HCT116 (cell line): ENCODE measurements at regions not wholly inside any gene's neighbourhood (a gene's known extent, or its start where the extent isn't known, plus 50 kb on each side); places are given as distances from the start of the nearest gene placed in this dataset.

Experiments used
- ATAC-seq: fragments of 200-7000 bp; cut with Tn5 transposase; 2 replicates; pipeline ENCODE4 v1.9.1; 2020; ENCODE audit warnings: mild to moderate bottlenecking, moderate library complexity
- BruUV-seq: library from RNA; stranded (reverse); fragments of 400-500 nt; replicated peaks from 2 replicates; lab custom pipeline; 2021; lab: Mats Ljungman, UMichigan
- CTCF ChIA-PET: fragments of 300-600 bp; sonication (Branson Sonifier 250); formaldehyde crosslinking; loops from one replicate; lab custom pipeline; 2021; ENCODE audit warnings: antibody characterized with exemption; lab: Charles Lee
- POLR2A ChIA-PET: fragments of 300-600, 350-600 bp; sonication (Branson Sonifier 250); formaldehyde crosslinking; loops from one replicate; lab custom pipeline; 2021; ENCODE audit warnings: antibody characterized with exemption; lab: Charles Lee
- RAD21 ChIA-PET, 2 experiments: fragments of 300-600 bp; sonication (Branson Sonifier 250); formaldehyde crosslinking; loops; one replicate each; lab custom pipeline; 2023; ENCODE audit warnings: low total read pairs in 2 of 2; ENCODE audit not compliant: uncharacterized antibody in 2 of 2, unreplicated experiment in 2 of 2, low non-redundant PET in 1 of 2; lab: Charles Lee
- DNase-seq: peaks from one replicate; pipeline ENCODE4 v3.0.0-alpha.2; 2010; ENCODE audit warnings: low read depth, low spot score
- H2AFZ ChIP-seq: fragments of 200-600 bp; shearing (Covaris generic), sonication (generic); 2 replicates; pipeline ENCODE4 v1.6.1; 2017; ENCODE audit warnings: low read depth, mixed run types, mixed read lengths, antibody characterized with exemption, low read length; ENCODE audit not compliant: poor library complexity, severe bottlenecking
- H3K27ac ChIP-seq: 2 replicates; pipeline ENCODE4 v1.5.1; 2012; ENCODE audit warnings: low read depth, low read length
- H3K27me3 ChIP-seq: fragments of 200-600 bp; sonication (generic); 2 replicates; pipeline ENCODE4 v1.6.1; 2016; ENCODE audit warnings: mixed run types, low read length, mixed read lengths; ENCODE audit not compliant: insufficient read depth
- H3K36me3 ChIP-seq, 2 experiments: fragments of 200-500 bp in 1 of 2; fragments of 200-600 bp in 1 of 2; sonication (Bioruptor generic) in 1 of 2; sonication (generic) in 1 of 2; 2 replicates each; pipeline versions ENCODE4 v1.5.1 to v1.6.1; 2014 to 2016; ENCODE audit warnings: low read length in 2 of 2, inconsistent platforms in 1 of 2, mixed read lengths in 1 of 2, mixed run types in 1 of 2; ENCODE audit not compliant: insufficient read depth in 2 of 2, control insufficient read depth in 1 of 2
- H3K4me1 ChIP-seq, 2 experiments: fragments of 200-600 bp in 1 of 2; sonication (generic) in 1 of 2; 2 replicates each; pipeline versions ENCODE4 v1.5.1 to v1.6.1; 2012 to 2017; ENCODE audit warnings: low read length in 2 of 2, inconsistent platforms in 1 of 2, mild to moderate bottlenecking in 1 of 2, mixed read lengths in 1 of 2, mixed run types in 1 of 2, moderate library complexity in 1 of 2; ENCODE audit not compliant: insufficient read depth in 2 of 2, control insufficient read depth in 1 of 2
- H3K4me2 ChIP-seq: fragments of 200-600 bp; sonication (generic); 2 replicates; pipeline ENCODE4 v1.6.1; 2017; ENCODE audit warnings: mixed run types, low read length, mixed read lengths
- H3K4me3 ChIP-seq, 2 experiments: fragments of 200-600 bp in 1 of 2; sonication (generic) in 1 of 2; replicated peaks in 1 of 2; 2 replicates each; pipeline ENCODE4 v1.5.1; 2011 to 2016; ENCODE audit warnings: low read length in 2 of 2, control low read depth in 1 of 2, low read depth in 1 of 2, mild to moderate bottlenecking in 1 of 2, mixed read lengths in 1 of 2, mixed run types in 1 of 2
- H3K79me2 ChIP-seq: fragments of 200-600 bp; sonication (generic); 2 replicates; pipeline ENCODE4 v1.6.1; 2017; ENCODE audit warnings: mild to moderate bottlenecking, mixed run types, low read length, moderate library complexity, mixed read lengths; ENCODE audit not compliant: insufficient read depth
- H3K9ac ChIP-seq: fragments of 200-600 bp; sonication (generic); 2 replicates; pipeline ENCODE4 v1.6.1; 2016; ENCODE audit warnings: low read length, mixed read lengths
- H3K9me2 ChIP-seq: fragments of 200-600 bp; sonication (generic), shearing (Covaris generic); 2 replicates; pipeline ENCODE4 v1.6.1; 2017; ENCODE audit warnings: mixed run types, mild to moderate bottlenecking, moderate library complexity; ENCODE audit not compliant: insufficient read depth
- H3K9me3 ChIP-seq, 2 experiments: fragments of 200-500 bp in 1 of 2; fragments of 200-600 bp in 1 of 2; sonication (Bioruptor generic) in 1 of 2; sonication (generic) in 1 of 2; 2 replicates each; pipeline ENCODE4 v1.6.1; 2014 to 2017; ENCODE audit warnings: low read length in 2 of 2, mixed read lengths in 2 of 2, inconsistent platforms in 1 of 2, low read depth in 1 of 2, mild to moderate bottlenecking in 1 of 2, mixed run types in 1 of 2, moderate library complexity in 1 of 2; ENCODE audit not compliant: control insufficient read depth in 1 of 2, insufficient read depth in 1 of 2
- H4K20me1 ChIP-seq: fragments of 200-600 bp; sonication (generic), shearing (Covaris generic); 2 replicates; pipeline ENCODE4 v1.6.1; 2017; ENCODE audit warnings: mixed run types, mild to moderate bottlenecking, moderate library complexity; ENCODE audit not compliant: insufficient read depth
- ATF3 ChIP-seq: IDR thresholded peaks from 2 replicates; pipeline ENCODE4 v1.6.1; 2012
- CEBPB ChIP-seq: IDR thresholded peaks from 2 replicates; pipeline ENCODE4 v1.6.1; 2012; ENCODE audit warnings: low read depth
- EGR1 ChIP-seq: IDR thresholded peaks from 2 replicates; pipeline ENCODE4 v1.6.1; 2012; ENCODE audit warnings: low read depth
- ELF1 ChIP-seq: IDR thresholded peaks from 2 replicates; pipeline ENCODE4 v1.6.1; 2012; ENCODE audit warnings: low read depth, borderline replicate concordance
- EZH2 ChIP-seq: fragments of 200-600 bp; sonication (generic); IDR thresholded peaks from 2 replicates; pipeline ENCODE4 v1.6.1; 2017; ENCODE audit warnings: antibody characterized with exemption, mixed run types
- EZH2phosphoT487 ChIP-seq: fragments of 200-600 bp; IDR thresholded peaks from 2 replicates; pipeline ENCODE4 v1.6.1; 2018; ENCODE audit warnings: antibody characterized with exemption, borderline replicate concordance
- FOSL1 ChIP-seq: IDR thresholded peaks from 2 replicates; pipeline ENCODE4 v1.6.1; 2012; ENCODE audit warnings: low read depth
- RAD21 ChIP-seq: IDR thresholded peaks from 2 replicates; pipeline ENCODE4 v1.6.1; 2012; ENCODE audit warnings: low read depth, mild to moderate bottlenecking
- REST ChIP-seq: IDR thresholded peaks from 2 replicates; pipeline ENCODE4 v1.6.1; 2012; ENCODE audit warnings: low read depth
- SRF ChIP-seq: IDR thresholded peaks from 2 replicates; pipeline ENCODE4 v1.6.1; 2012; ENCODE audit warnings: low read depth
- YY1 ChIP-seq: IDR thresholded peaks from 2 replicates; pipeline ENCODE4 v1.6.1; 2011; ENCODE audit warnings: low read length, low read depth, moderate library complexity, mild to moderate bottlenecking; ENCODE audit not compliant: insufficient replicate concordance; ENCODE audit errors: extremely low read depth
- ZFX ChIP-seq: fragments of 450-650 bp; IDR thresholded peaks from 2 replicates; pipeline ENCODE4 v1.6.1; 2017
- ZNF274 ChIP-seq: fragments of 200-500 bp; sonication (Bioruptor generic); IDR thresholded peaks from 2 replicates; pipeline ENCODE4 v1.6.1; 2014; ENCODE audit warnings: mild to moderate bottlenecking, low read depth, low read length, inconsistent platforms
- intact Hi-C: fragments of 100-400 bp; cut with micrococcal nuclease; formaldehyde crosslinking; loops from 2 replicates; pipeline ENCODE4 v1.10.0; 2022
- TF ChIP-seq, protein P1 (sequence below), 3 experiments: fragments of 200-600 bp in 1 of 3; sonication (generic) in 1 of 3; IDR thresholded peaks in 2 of 3; conservative IDR thresholded peaks in 1 of 3; 2 replicates each; pipeline ENCODE4 v1.5.1; 2012 to 2017; ENCODE audit warnings: low read depth in 2 of 3, low read length in 2 of 3, antibody characterized with exemption in 1 of 3, borderline replicate concordance in 1 of 3, control low read depth in 1 of 3, mild to moderate bottlenecking in 1 of 3, mixed read lengths in 1 of 3, mixed run types in 1 of 3, moderate library complexity in 1 of 3; ENCODE audit not compliant: insufficient read depth in 1 of 3

DNA sequence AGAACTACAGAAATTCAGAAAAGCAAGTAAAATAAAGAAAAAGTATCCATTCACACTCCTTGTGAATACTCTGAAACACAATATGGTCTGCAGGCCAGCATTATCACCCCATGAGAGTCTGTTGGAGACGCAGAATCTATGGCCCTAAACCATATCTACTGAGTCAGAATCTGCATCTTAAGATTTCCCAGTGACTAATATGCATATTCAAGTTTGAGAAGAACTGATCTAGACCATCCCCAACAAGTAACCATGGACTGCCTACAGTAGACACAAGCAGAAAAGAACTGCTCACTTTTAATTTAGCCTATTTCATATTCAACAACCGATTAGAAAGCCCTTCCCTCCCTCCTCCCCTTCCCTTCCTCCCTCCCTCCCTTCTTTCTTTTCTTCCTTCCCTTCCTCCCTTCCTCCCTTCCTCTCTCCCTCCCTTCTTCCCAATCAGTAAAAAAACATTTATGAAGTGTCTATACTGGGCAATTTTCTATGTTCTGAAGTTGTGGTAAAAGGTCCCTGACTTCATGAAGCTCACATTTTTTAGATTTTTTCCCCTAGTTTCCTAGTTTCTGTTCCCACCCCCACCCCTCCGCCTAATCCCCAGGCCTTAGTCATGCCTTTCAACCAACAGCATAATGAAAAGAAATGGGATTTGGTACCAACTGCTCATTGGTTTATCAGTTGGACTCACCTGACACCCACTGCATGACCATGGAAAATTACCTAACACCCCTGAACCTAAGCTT lies 125.2 kb downstream of the CNTN3 start:
- Histone ChIP-seq H3K79me2 (no peaks in the 10 kb centered on the region), H3K4me3 (no peak overlapping the region), H3K27me3 (no peaks in the 10 kb centered on the region), H2AFZ (no peak overlapping the region), H3K27ac (no peak overlapping the region), H3K9me2 (no peaks in the 10 kb centered on the region), H3K4me2 (no peak overlapping the region), H3K9me3 (peaks cover 7 to 13% of the 10 kb centered on the region in 2 experiments; a peak in 2 of 4 replicates), H4K20me1 (no peaks in the 10 kb centered on the region), H3K4me1 (no peaks in the 10 kb centered on the region), H3K9ac (no peak overlapping the region), H3K36me3 (no peaks in the 10 kb centered on the region)
- DNase-seq (no peak), ATAC-seq (no peak)
- ChIA-PET RAD21 (no interaction called here), POLR2A (no interaction called here), CTCF (no interaction called here)
- no TSS peak for BruUV-seq
- intact Hi-C loops = no loop called here
- no peak for TF ChIP-seq EZH2phosphoT487
- no peak for TF ChIP-seq ZFX
- no peak for TF ChIP-seq SRF
- TF ChIP-seq RAD21 = no peak
- no peak for TF ChIP-seq ATF3
- TF ChIP-seq EZH2 = no peak
- no peak for TF ChIP-seq YY1
- no peak for TF ChIP-seq REST
- TF ChIP-seq ELF1 = no peak
- TF ChIP-seq, protein P1, sequence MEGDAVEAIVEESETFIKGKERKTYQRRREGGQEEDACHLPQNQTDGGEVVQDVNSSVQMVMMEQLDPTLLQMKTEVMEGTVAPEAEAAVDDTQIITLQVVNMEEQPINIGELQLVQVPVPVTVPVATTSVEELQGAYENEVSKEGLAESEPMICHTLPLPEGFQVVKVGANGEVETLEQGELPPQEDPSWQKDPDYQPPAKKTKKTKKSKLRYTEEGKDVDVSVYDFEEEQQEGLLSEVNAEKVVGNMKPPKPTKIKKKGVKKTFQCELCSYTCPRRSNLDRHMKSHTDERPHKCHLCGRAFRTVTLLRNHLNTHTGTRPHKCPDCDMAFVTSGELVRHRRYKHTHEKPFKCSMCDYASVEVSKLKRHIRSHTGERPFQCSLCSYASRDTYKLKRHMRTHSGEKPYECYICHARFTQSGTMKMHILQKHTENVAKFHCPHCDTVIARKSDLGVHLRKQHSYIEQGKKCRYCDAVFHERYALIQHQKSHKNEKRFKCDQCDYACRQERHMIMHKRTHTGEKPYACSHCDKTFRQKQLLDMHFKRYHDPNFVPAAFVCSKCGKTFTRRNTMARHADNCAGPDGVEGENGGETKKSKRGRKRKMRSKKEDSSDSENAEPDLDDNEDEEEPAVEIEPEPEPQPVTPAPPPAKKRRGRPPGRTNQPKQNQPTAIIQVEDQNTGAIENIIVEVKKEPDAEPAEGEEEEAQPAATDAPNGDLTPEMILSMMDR (IDR thresholded peaks at IDR 0.05 in 2 of 3, conservative IDR thresholded peaks at IDR 0.05 in 1 of 3; ENCODE audit: borderline replicate concordance in 1 of 3, insufficient read depth in 1 of 3, low read depth in 2 of 3, low read length in 2 of 3) = no peak
- no peak for TF ChIP-seq ZNF274
- TF ChIP-seq CEBPB = no peak
- TF ChIP-seq EGR1 = no peak
- no peak for TF ChIP-seq FOSL1
